Mammary epithelial cell (primary cell): ENCODE measurements at regions not wholly inside any gene's neighbourhood (a gene's known extent, or its start where the extent isn't known, plus 50 kb on each side); places are given as distances from the start of the nearest gene placed in this dataset.

Source experiments
- CTCF ChIP-seq, 2 donors: IDR thresholded peaks in 1 of 2; conservative IDR thresholded peaks in 1 of 2; 2 replicates each; pipeline ENCODE4 v1.5.1; 2011 to 2012; ENCODE audit warnings: inconsistent platforms in 2 of 2, low read length in 2 of 2, mild to moderate bottlenecking in 2 of 2, control low read depth in 1 of 2, low read depth in 1 of 2; ENCODE audit not compliant: insufficient read depth in 1 of 2; ENCODE audit errors: extremely low read depth in 1 of 2
- EZH2 ChIP-seq: IDR thresholded peaks from 2 replicates; pipeline ENCODE4 v1.6.1; 2012; ENCODE audit warnings: low read length, inconsistent platforms, borderline replicate concordance

DNA sequence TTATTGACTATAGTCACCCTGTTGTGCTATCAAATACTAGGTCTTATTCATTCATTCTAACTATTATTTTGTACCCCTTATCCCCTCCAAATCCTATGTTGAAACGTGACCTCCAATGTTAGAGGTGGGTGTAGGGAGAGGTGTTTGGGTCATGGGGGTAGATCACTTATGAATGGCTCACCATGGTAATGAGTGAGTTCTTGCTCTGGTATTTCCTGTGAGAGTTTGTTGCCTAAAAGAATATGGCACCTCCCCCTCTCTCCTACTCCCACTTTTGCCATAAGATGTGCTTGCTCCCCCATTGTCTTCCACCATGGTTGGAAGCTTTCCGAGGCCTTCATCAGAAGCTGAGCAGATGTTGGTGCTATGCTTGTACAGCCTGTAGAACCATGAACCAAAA, 59.3 kb upstream of the BRD7 start:
- TF ChIP-seq CTCF (conservative IDR thresholded peaks at IDR 0.05 in 1 of 2, IDR thresholded peaks at IDR 0.05 in 1 of 2; ENCODE audit: extremely low read depth in 1 of 2, insufficient read depth in 1 of 2, low read depth in 1 of 2, low read length in 2 of 2): no peak
- TF ChIP-seq EZH2: no peak
